HG03159 (cell line): ENCODE measurements at regions not wholly inside any gene's neighbourhood (a gene's known extent, or its start where the extent isn't known, plus 50 kb on each side); places are given as distances from the start of the nearest gene placed in this dataset.
"Not testable (repeated sequence)": the region's sequence is repeated elsewhere in the genome, so short reads cannot be mapped to it uniquely, and the experiment has no call there.

Source experiments
- ATAC-seq: cut with Tn5 transposase; IDR thresholded peaks from one replicate; pipeline ENCODE4 v1.9.1; 2021; ENCODE audit warnings: mild to moderate bottlenecking, moderate library complexity; ENCODE audit not compliant: unreplicated experiment

GRCh38 chr6:8973395-8973794 is 538.0 kb upstream of the SLC35B3 start:
- no peak for ATAC-seq

- no peak for ATAC-seq
These were observed 534.4 kb upstream of the SLC35B3 start for GRCh38 chr6:8969747-8970146.

GRCh38 chr6:8958894-8959511 is 523.7 kb upstream of the SLC35B3 start:
- ATAC-seq = no peak

- ATAC-seq = no peak
These were observed 518.0 kb upstream of the SLC35B3 start for GRCh38 chr6:8953310-8953709.

GRCh38 chr6:8948733-8949132 is 513.4 kb upstream of the SLC35B3 start:
- no peak for ATAC-seq

GRCh38 chr6:8947900-8948299 is 512.6 kb upstream of the SLC35B3 start:
- no peak for ATAC-seq

- ATAC-seq = no peak
These were observed 509.2 kb upstream of the SLC35B3 start for GRCh38 chr6:8944548-8944947.

GRCh38 chr6:8943073-8943472 is 507.7 kb upstream of the SLC35B3 start:
- ATAC-seq = no peak

- no peak for ATAC-seq
These were observed 506.2 kb upstream of the SLC35B3 start for GRCh38 chr6:8941577-8941976.

GRCh38 chr6:8940356-8940755 is 505.0 kb upstream of the SLC35B3 start:
- ATAC-seq = no peak

- no peak for ATAC-seq
These were observed 504.3 kb upstream of the SLC35B3 start for GRCh38 chr6:8939615-8940014.

GRCh38 chr6:8934318-8934717 is 499.0 kb upstream of the SLC35B3 start:
- no peak for ATAC-seq

GRCh38 chr6:8930009-8930408 is 494.7 kb upstream of the SLC35B3 start:
- no peak for ATAC-seq

- ATAC-seq = not testable (repeated sequence)
These were observed 484.9 kb upstream of the SLC35B3 start for GRCh38 chr6:8920244-8920643.

GRCh38 chr6:8918196-8918595 is 482.9 kb upstream of the SLC35B3 start:
- no peak for ATAC-seq

- no peak for ATAC-seq
These were observed 479.4 kb upstream of the SLC35B3 start for GRCh38 chr6:8914700-8915099.

- ATAC-seq = no peak
These were observed 473.3 kb upstream of the SLC35B3 start for GRCh38 chr6:8908638-8909037.

GRCh38 chr6:8906699-8907098 is 471.4 kb upstream of the SLC35B3 start:
- no peak for ATAC-seq

- ATAC-seq = no peak
These were observed 470.4 kb upstream of the SLC35B3 start for GRCh38 chr6:8905757-8906156.

- peak; percentile 81 for ATAC-seq
These were observed 469.4 kb upstream of the SLC35B3 start for GRCh38 chr6:8904754-8905153.

GRCh38 chr6:8900056-8900455 is 464.7 kb upstream of the SLC35B3 start:
- no peak for ATAC-seq

- ATAC-seq = no peak
These were observed 454.2 kb upstream of the SLC35B3 start for GRCh38 chr6:8889514-8889913.

GRCh38 chr6:8888468-8888867 is 453.1 kb upstream of the SLC35B3 start:
- ATAC-seq = peak; percentile 74
